ENCODE measurements at regions not wholly inside any gene's neighbourhood (a gene's known extent, or its start where the extent isn't known, plus 50 kb on each side); places are given as distances from the start of the nearest gene placed in this dataset.

GRCh38 chr13:50404769-50405168 is 389.5 kb downstream of the KCNRG start:
- peaks cover 18% of the 10 kb centered on the region for H3K4me1 ChIP-seq (ENCODE audit: insufficient read depth, low read length)
- no peak for TF ChIP-seq CTCF (IDR thresholded peaks at IDR 0.05; ENCODE audit: insufficient read depth, low read depth, low read length)
- no peak for TF ChIP-seq EZH2 (IDR thresholded peaks at IDR 0.05; ENCODE audit: insufficient read depth, low read length)
- H3K27me3 ChIP-seq (ENCODE audit: insufficient read depth, low read length): no peaks in the 10 kb centered on the region
- no peak overlapping the region for H3K4me3 Mint-ChIP-seq (ENCODE audit: unreplicated experiment)
- peaks cover 4% of the 10 kb centered on the region for H3K9me3 Mint-ChIP-seq (ENCODE audit: unreplicated experiment)
- peaks cover 20% of the 10 kb centered on the region for H3K4me1 Mint-ChIP-seq (ENCODE audit: low read depth, unreplicated experiment)
- no peaks in the 10 kb centered on the region for H3K36me3 ChIP-seq (ENCODE audit: insufficient read depth, low read length)
- no peak overlapping the region for H2AFZ ChIP-seq (ENCODE audit: low read depth, low read length)
- H3K9ac ChIP-seq (ENCODE audit: low read length): no peak overlapping the region
- H3K79me2 ChIP-seq (ENCODE audit: insufficient read depth, low read length): no peaks in the 10 kb centered on the region
- H3K27me3 Mint-ChIP-seq (ENCODE audit: low read depth, unreplicated experiment): no peaks in the 10 kb centered on the region
- H3K27ac Mint-ChIP-seq (ENCODE audit: unreplicated experiment): no peak overlapping the region
- DNase-seq (ENCODE audit: low read depth) (no peak), FAIRE-seq (no peak)
- H3K9me3 ChIP-seq (ENCODE audit: insufficient read depth, low read depth, low read length): no peaks in the 10 kb centered on the region
- H3K4me3 ChIP-seq (ENCODE audit: insufficient read depth, low read depth, low read length): no peak overlapping the region
- no peak overlapping the region for H3K27ac ChIP-seq (ENCODE audit: low read depth, low read length)
- H3K4me2 ChIP-seq (ENCODE audit: low read length): no peak overlapping the region
- H3K36me3 Mint-ChIP-seq (ENCODE audit: low read depth, unreplicated experiment): no peaks in the 10 kb centered on the region
- no peaks in the 10 kb centered on the region for H4K20me1 ChIP-seq (ENCODE audit: insufficient read depth, low read length)

- Histone ChIP-seq H2AFZ (ENCODE audit: low read depth, low read length) (no peak overlapping the region), H3K4me3 (ENCODE audit: insufficient read depth, low read depth, low read length) (no peak overlapping the region), H3K4me1 (ENCODE audit: insufficient read depth, low read length) (peaks cover 14% of the 10 kb centered on the region), H3K36me3 (ENCODE audit: insufficient read depth, low read length) (no peaks in the 10 kb centered on the region), H3K27ac (ENCODE audit: low read depth, low read length) (no peak overlapping the region), H3K9ac (ENCODE audit: low read length) (no peak overlapping the region), H4K20me1 (ENCODE audit: insufficient read depth, low read length) (no peaks in the 10 kb centered on the region), H3K79me2 (ENCODE audit: insufficient read depth, low read length) (no peaks in the 10 kb centered on the region), H3K4me2 (ENCODE audit: low read length) (no peak overlapping the region), H3K9me3 (ENCODE audit: insufficient read depth, low read depth, low read length) (no peaks in the 10 kb centered on the region), H3K27me3 (ENCODE audit: insufficient read depth, low read length) (no peaks in the 10 kb centered on the region)
- TF ChIP-seq EZH2 (IDR thresholded peaks at IDR 0.05; ENCODE audit: insufficient read depth, low read length) (no peak), CTCF (IDR thresholded peaks at IDR 0.05; ENCODE audit: insufficient read depth, low read depth, low read length) (no peak)
- Mint-ChIP-seq H3K4me1 (ENCODE audit: low read depth, unreplicated experiment) (peaks cover 15% of the 10 kb centered on the region), H3K36me3 (ENCODE audit: low read depth, unreplicated experiment) (no peaks in the 10 kb centered on the region), H3K27ac (ENCODE audit: unreplicated experiment) (no peak overlapping the region), H3K27me3 (ENCODE audit: low read depth, unreplicated experiment) (no peaks in the 10 kb centered on the region), H3K9me3 (ENCODE audit: unreplicated experiment) (peaks cover 4% of the 10 kb centered on the region), H3K4me3 (ENCODE audit: unreplicated experiment) (no peak overlapping the region)
- FAIRE-seq (no peak), DNase-seq (ENCODE audit: low read depth) (no peak)
These were observed 391.6 kb downstream of the KCNRG start for GRCh38 chr13:50406831-50407230.

GRCh38 chr13:50408068-50408467 is 392.8 kb downstream of the KCNRG start:
- H3K4me2 ChIP-seq (ENCODE audit: low read length): no peak overlapping the region
- no peak overlapping the region for H3K27ac ChIP-seq (ENCODE audit: low read depth, low read length)
- H2AFZ ChIP-seq (ENCODE audit: low read depth, low read length): no peak overlapping the region
- no peaks in the 10 kb centered on the region for H3K27me3 ChIP-seq (ENCODE audit: insufficient read depth, low read length)
- DNase-seq (ENCODE audit: low read depth) (no peak), FAIRE-seq (no peak)
- Mint-ChIP-seq H3K27ac (ENCODE audit: unreplicated experiment) (no peak overlapping the region), H3K4me1 (ENCODE audit: low read depth, unreplicated experiment) (peaks cover 26% of the 10 kb centered on the region), H3K9me3 (ENCODE audit: unreplicated experiment) (no peaks in the 10 kb centered on the region), H3K36me3 (ENCODE audit: low read depth, unreplicated experiment) (no peaks in the 10 kb centered on the region), H3K4me3 (ENCODE audit: unreplicated experiment) (no peak overlapping the region), H3K27me3 (ENCODE audit: low read depth, unreplicated experiment) (no peaks in the 10 kb centered on the region)
- no peaks in the 10 kb centered on the region for H3K79me2 ChIP-seq (ENCODE audit: insufficient read depth, low read length)
- H3K36me3 ChIP-seq (ENCODE audit: insufficient read depth, low read length): no peaks in the 10 kb centered on the region
- no peaks in the 10 kb centered on the region for H4K20me1 ChIP-seq (ENCODE audit: insufficient read depth, low read length)
- no peak overlapping the region for H3K9ac ChIP-seq (ENCODE audit: low read length)
- H3K9me3 ChIP-seq (ENCODE audit: insufficient read depth, low read depth, low read length): no peaks in the 10 kb centered on the region
- no peak overlapping the region for H3K4me3 ChIP-seq (ENCODE audit: insufficient read depth, low read depth, low read length)
- no peak for TF ChIP-seq EZH2 (IDR thresholded peaks at IDR 0.05; ENCODE audit: insufficient read depth, low read length)
- no peak for TF ChIP-seq CTCF (IDR thresholded peaks at IDR 0.05; ENCODE audit: insufficient read depth, low read depth, low read length)
- peaks cover 24% of the 10 kb centered on the region for H3K4me1 ChIP-seq (ENCODE audit: insufficient read depth, low read length)

Measured in astrocyte (in vitro differentiated cells and primary cell).